ENCODE measurements at regions not wholly inside any gene's neighbourhood (a gene's known extent, or its start where the extent isn't known, plus 50 kb on each side); places are given as distances from the start of the nearest gene placed in this dataset.

GRCh38 chr6:170043881-170044790 is 246.7 kb downstream of the DLL1 start:
- no peak for TF ChIP-seq FOXP2 (optimal IDR thresholded peaks at IDR 0.05; ENCODE audit: borderline replicate concordance, extremely low read depth, extremely low read length, insufficient read depth)
- TF ChIP-seq, protein P1, sequence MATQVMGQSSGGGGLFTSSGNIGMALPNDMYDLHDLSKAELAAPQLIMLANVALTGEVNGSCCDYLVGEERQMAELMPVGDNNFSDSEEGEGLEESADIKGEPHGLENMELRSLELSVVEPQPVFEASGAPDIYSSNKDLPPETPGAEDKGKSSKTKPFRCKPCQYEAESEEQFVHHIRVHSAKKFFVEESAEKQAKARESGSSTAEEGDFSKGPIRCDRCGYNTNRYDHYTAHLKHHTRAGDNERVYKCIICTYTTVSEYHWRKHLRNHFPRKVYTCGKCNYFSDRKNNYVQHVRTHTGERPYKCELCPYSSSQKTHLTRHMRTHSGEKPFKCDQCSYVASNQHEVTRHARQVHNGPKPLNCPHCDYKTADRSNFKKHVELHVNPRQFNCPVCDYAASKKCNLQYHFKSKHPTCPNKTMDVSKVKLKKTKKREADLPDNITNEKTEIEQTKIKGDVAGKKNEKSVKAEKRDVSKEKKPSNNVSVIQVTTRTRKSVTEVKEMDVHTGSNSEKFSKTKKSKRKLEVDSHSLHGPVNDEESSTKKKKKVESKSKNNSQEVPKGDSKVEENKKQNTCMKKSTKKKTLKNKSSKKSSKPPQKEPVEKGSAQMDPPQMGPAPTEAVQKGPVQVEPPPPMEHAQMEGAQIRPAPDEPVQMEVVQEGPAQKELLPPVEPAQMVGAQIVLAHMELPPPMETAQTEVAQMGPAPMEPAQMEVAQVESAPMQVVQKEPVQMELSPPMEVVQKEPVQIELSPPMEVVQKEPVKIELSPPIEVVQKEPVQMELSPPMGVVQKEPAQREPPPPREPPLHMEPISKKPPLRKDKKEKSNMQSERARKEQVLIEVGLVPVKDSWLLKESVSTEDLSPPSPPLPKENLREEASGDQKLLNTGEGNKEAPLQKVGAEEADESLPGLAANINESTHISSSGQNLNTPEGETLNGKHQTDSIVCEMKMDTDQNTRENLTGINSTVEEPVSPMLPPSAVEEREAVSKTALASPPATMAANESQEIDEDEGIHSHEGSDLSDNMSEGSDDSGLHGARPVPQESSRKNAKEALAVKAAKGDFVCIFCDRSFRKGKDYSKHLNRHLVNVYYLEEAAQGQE (IDR thresholded peaks at IDR 0.05; ENCODE audit: insufficient read depth in 1 of 2, low read depth in 2 of 2, low read length in 2 of 2) = no peak
- TF ChIP-seq POLR2AphosphoS5 (IDR thresholded peaks at IDR 0.05; ENCODE audit: low read depth, low read length) = no peak
